Upper lobe of left lung (tissue), 6 donors: ENCODE measurements at regions not wholly inside any gene's neighbourhood (a gene's known extent, or its start where the extent isn't known, plus 50 kb on each side); places are given as distances from the start of the nearest gene placed in this dataset.

Experiments
- ATAC-seq, 2 donors: fragments of 200-7000 bp; cut with Tn5 transposase; one replicate each; pipeline ENCODE4 v1.9.1; 2022; ENCODE audit warnings: mild to moderate bottlenecking in 2 of 2, moderate library complexity in 2 of 2; ENCODE audit not compliant: low FRiP score in 2 of 2
- DNase-seq, 2 donors: peaks; one replicate each; pipeline ENCODE4 v3.0.0-alpha.2; 2019 to 2020
- H3K27ac ChIP-seq, 4 donors: fragments of 200-600 bp; sonication (generic); one replicate each; pipeline ENCODE4 v1.5.1; 2016 to 2019
- H3K27me3 ChIP-seq, 4 donors: fragments of 200-600 bp; sonication (generic); one replicate each; pipeline ENCODE4 v1.5.1; 2017 to 2019
- H3K36me3 ChIP-seq, 4 donors: fragments of 200-600 bp; sonication (generic); one replicate each; pipeline ENCODE4 v1.5.1; 2016 to 2019
- H3K4me1 ChIP-seq, 4 donors: fragments of 200-600 bp; sonication (generic); one replicate each; pipeline ENCODE4 v1.5.1; 2018 to 2019
- H3K4me3 ChIP-seq, 4 donors: fragments of 200-600 bp; sonication (generic); one replicate each; pipeline ENCODE4 v1.5.1; 2017 to 2019; ENCODE audit warnings: mild to moderate bottlenecking in 2 of 4, moderate library complexity in 1 of 4
- H3K9me3 ChIP-seq, 4 donors: fragments of 200-600 bp; sonication (generic); one replicate each; pipeline ENCODE4 v1.5.1; 2018 to 2019
- EP300 ChIP-seq, 4 donors: sonication (generic); formaldehyde crosslinking; IDR thresholded peaks; one replicate each; pipeline ENCODE4 v1.5.1; 2017; ENCODE audit warnings: antibody characterized with exemption in 4 of 4, control low read depth in 2 of 4
- POLR2A ChIP-seq, 4 donors: fragments of 450-650 bp; IDR thresholded peaks; one replicate each; pipeline ENCODE4 v1.5.1; 2016 to 2017; ENCODE audit warnings: antibody characterized with exemption in 4 of 4, mild to moderate bottlenecking in 2 of 4
- POLR2AphosphoS5 ChIP-seq, 2 donors: sonication (generic); formaldehyde crosslinking; IDR thresholded peaks; one replicate each; pipeline ENCODE4 v1.5.1; 2017; ENCODE audit warnings: antibody characterized with exemption in 2 of 2
- WGBS, 2 donors: methylation state at CpG; one replicate each; pipeline ENCODE4 v1.1.5; 2017 to 2018; 5-methylcytosine and 5-hydroxymethylcytosine counted together
- TF ChIP-seq, protein P1 (sequence below), 6 experiments: fragments of 450-650 bp in 4 of 6; fragments of 200-600 bp in 2 of 6; sonication (generic) in 2 of 6; IDR thresholded peaks; one replicate each; pipeline ENCODE4 v1.5.1; 2016 to 2019; ENCODE audit warnings: antibody characterized with exemption in 6 of 6
- donor health status: DM: no; HTN: no; CAD: no; lungs with moderate emphysema.
- donor health status: DM: no; HTN: yes; CAD: no; lungs with severe emphysema.

DNA sequence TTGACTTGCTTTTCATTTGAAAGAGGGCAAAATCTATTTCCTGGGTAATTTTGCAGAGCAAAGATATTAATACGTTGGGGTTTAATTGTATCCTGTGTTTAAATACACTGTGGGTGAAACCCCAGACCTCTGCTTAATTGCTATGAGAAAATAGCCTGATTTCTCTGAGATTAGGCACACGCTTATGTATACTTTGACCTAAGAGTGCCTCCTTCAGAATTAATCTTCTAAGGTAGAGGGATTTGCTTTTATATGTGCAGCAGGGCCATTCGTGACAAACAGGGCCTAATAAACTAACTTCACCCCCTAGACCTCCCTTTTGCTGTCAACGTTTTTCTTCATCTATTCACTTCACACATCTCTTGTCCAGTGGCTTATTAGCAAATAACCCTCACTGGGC, 216.9 kb upstream of the ADGRL2 start:
- ATAC-seq = no peak
- 44 to 62% methylated on average over 4 of the region's 4 CpGs for WGBS, 2 donors
- H3K27me3 ChIP-seq = no peaks in the 10 kb centered on the region
- H3K4me1 ChIP-seq = peaks cover 0 to 4% (median 2%) of the 10 kb centered on the region in 4 donors
- H3K36me3 ChIP-seq = no peaks in the 10 kb centered on the region
- peak overlapping the region in 2 of 4 donors; percentile 12 to 23 for H3K27ac ChIP-seq
- no peak for DNase-seq
- H3K9me3 ChIP-seq = no peaks in the 10 kb centered on the region
- TF ChIP-seq POLR2AphosphoS5 (IDR thresholded peaks at IDR 0.05) (no peak), POLR2A (IDR thresholded peaks at IDR 0.05) (no peak), EP300 (IDR thresholded peaks at IDR 0.05) (no peak)
- TF ChIP-seq, protein P1, sequence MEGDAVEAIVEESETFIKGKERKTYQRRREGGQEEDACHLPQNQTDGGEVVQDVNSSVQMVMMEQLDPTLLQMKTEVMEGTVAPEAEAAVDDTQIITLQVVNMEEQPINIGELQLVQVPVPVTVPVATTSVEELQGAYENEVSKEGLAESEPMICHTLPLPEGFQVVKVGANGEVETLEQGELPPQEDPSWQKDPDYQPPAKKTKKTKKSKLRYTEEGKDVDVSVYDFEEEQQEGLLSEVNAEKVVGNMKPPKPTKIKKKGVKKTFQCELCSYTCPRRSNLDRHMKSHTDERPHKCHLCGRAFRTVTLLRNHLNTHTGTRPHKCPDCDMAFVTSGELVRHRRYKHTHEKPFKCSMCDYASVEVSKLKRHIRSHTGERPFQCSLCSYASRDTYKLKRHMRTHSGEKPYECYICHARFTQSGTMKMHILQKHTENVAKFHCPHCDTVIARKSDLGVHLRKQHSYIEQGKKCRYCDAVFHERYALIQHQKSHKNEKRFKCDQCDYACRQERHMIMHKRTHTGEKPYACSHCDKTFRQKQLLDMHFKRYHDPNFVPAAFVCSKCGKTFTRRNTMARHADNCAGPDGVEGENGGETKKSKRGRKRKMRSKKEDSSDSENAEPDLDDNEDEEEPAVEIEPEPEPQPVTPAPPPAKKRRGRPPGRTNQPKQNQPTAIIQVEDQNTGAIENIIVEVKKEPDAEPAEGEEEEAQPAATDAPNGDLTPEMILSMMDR (IDR thresholded peaks at IDR 0.05) = no peak
- no peak overlapping the region for H3K4me3 ChIP-seq

DNA sequence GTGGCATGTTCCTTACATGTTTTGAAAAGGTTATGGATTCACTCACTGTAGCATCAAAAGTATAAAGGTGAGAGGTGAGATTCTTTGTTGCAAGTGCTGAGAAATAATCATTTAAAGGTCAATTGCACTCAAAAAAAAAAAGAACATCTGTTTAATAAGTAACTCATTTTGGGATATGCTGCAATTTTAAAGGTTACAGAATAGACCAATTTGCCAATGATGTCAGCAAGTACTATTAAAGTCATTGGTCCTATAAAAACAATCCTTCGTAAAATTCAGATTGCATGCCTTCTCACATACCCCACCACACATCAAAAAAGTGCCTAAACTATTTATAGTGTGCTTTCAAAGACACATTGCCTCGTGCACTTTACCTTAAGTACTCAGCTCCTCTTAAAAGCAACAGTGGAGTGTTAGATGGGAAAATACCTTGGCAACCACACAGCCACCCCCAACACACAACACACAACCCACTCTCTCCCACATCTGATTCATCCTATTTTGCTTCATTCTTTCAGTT, 218.2 kb upstream of the ADGRL2 start:
- TF ChIP-seq POLR2AphosphoS5 (IDR thresholded peaks at IDR 0.05) = no peak
- ATAC-seq (no peak), DNase-seq (no peak)
- Histone ChIP-seq H3K36me3 (no peaks in the 10 kb centered on the region), H3K27me3 (no peaks in the 10 kb centered on the region), H3K4me1 (peaks cover 0 to 4% (median 2%) of the 10 kb centered on the region in 4 donors), H3K27ac (no peak overlapping the region), H3K9me3 (no peaks in the 10 kb centered on the region), H3K4me3 (no peak overlapping the region)
- WGBS, 2 donors = 64 to 69% methylated on average over 2 of the region's 2 CpGs

DNA sequence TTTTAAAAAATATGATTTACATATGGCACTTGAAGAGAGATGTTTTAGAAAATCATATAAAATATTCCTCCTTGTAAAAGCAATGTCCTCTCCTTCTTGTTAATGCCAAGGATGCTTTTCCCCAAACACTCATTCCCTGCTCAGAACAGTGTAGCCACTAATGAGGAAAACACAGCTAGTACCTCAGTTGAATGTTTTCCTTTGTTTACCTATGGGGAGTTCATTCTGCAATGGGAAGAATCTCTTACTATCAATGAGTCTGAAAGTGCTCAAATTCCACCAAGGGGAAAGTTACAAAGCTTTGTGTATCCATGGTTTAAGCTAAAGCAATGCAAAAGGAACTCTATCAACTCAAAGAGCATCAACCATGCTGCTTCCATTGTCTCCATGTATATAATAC, 221.9 kb upstream of the ADGRL2 start:
- no peaks in the 10 kb centered on the region for H3K9me3 ChIP-seq
- no peak overlapping the region for H3K4me3 ChIP-seq
- ATAC-seq (no peak), DNase-seq (no peak)
- peaks cover 0 to 10% (median 4%) of the 10 kb centered on the region in 4 donors for H3K4me1 ChIP-seq
- no peak overlapping the region for H3K27ac ChIP-seq
- no peaks in the 10 kb centered on the region for H3K36me3 ChIP-seq
- TF ChIP-seq EP300 (IDR thresholded peaks at IDR 0.05) = no peak
- TF ChIP-seq, protein P1 (IDR thresholded peaks at IDR 0.05) = no peak
- no peak for TF ChIP-seq POLR2A (IDR thresholded peaks at IDR 0.05)
- TF ChIP-seq POLR2AphosphoS5 (IDR thresholded peaks at IDR 0.05) = no peak
- no peaks in the 10 kb centered on the region for H3K27me3 ChIP-seq

DNA sequence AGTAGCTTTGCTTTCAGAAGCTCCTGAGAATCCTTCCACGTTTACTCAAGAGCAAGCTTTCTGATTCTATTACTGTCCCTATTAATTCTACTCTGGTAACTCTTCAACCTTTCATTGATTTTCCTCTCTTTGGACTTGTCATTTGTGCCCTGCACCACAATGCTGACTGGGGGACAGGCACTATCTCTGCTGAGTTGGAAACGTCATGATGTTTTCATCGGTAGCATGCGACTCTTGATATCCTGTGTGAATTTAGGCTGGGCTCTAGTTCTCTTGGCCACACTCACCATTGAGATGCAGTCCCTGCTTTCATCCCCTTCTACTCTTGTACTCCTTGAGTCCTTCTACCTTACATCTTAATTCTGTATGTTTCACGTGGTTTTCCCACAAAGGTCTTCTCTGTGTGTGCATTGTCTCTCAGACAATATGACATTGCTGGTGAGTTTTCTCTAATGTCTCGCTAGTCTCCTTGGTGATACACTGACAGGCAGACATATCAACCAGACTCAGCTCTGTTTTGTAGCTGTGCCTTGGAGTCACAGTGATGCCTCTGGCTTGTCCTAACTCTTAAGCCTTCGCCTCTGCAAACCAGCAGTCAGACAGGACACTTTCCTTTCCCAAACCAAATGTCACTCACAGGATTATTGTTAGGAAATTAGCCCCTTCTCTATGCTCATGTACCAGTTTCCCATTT, 223.6 kb upstream of the ADGRL2 start:
- no peak overlapping the region for H3K4me3 ChIP-seq
- H3K27me3 ChIP-seq = no peaks in the 10 kb centered on the region
- DNase-seq (no peak), ATAC-seq (no peak)
- H3K36me3 ChIP-seq = no peaks in the 10 kb centered on the region
- H3K4me1 ChIP-seq = peaks cover 0 to 11% (median 7%) of the 10 kb centered on the region in 4 donors
- no peak overlapping the region for H3K27ac ChIP-seq
- TF ChIP-seq POLR2AphosphoS5 (IDR thresholded peaks at IDR 0.05) = no peak
- TF ChIP-seq, protein P1 (IDR thresholded peaks at IDR 0.05) = no peak
- no peak for TF ChIP-seq EP300 (IDR thresholded peaks at IDR 0.05)
- TF ChIP-seq POLR2A (IDR thresholded peaks at IDR 0.05) = no peak
- H3K9me3 ChIP-seq = no peaks in the 10 kb centered on the region
- 91 to 93% methylated on average over 7 of the region's 7 CpGs for WGBS, 2 donors

DNA sequence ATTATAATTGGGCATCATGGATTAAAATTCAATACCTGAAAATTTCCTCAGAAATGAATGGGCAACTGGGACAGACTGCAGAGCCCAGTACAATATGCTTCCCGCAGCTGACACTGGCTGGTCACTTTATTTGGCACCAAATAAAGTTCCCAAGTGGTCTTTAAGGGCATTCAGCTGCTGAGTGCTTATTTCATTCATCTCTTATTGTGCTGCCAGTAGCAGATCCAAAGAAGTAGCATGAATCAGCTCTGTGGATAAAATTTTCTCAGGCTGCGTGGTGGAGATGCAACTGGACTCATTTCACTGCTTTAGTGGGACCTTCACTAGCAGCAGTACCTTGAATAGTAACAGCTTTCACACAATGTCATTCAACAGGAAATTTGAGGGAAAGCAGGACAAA, 226.3 kb upstream of the ADGRL2 start:
- H3K27ac ChIP-seq = no peak overlapping the region
- ATAC-seq = no peak
- no peak for DNase-seq
- peaks cover 0 to 11% (median 7%) of the 10 kb centered on the region in 4 donors for H3K4me1 ChIP-seq
- no peaks in the 10 kb centered on the region for H3K36me3 ChIP-seq
- H3K27me3 ChIP-seq = no peaks in the 10 kb centered on the region
- TF ChIP-seq EP300 (IDR thresholded peaks at IDR 0.05) = no peak
- TF ChIP-seq POLR2AphosphoS5 (IDR thresholded peaks at IDR 0.05) = no peak
- TF ChIP-seq, protein P1 (IDR thresholded peaks at IDR 0.05) = no peak
- TF ChIP-seq POLR2A (IDR thresholded peaks at IDR 0.05) = no peak
- H3K4me3 ChIP-seq = no peak overlapping the region
- H3K9me3 ChIP-seq = no peaks in the 10 kb centered on the region
- WGBS, 2 donors = 44 to 58% methylated on average over 2 of the region's 2 CpGs
